ENCODE measurements at regions not wholly inside any gene's neighbourhood (a gene's known extent, or its start where the extent isn't known, plus 50 kb on each side); places are given as distances from the start of the nearest gene placed in this dataset.

- Histone ChIP-seq H3K4me1 (ENCODE audit: control insufficient read depth, insufficient read depth, low read length, poor library complexity, severe bottlenecking) (no peaks in the 10 kb centered on the region), H3K27me3 (ENCODE audit: control insufficient read depth, insufficient read depth, low read length) (no peaks in the 10 kb centered on the region), H3K27ac (ENCODE audit: insufficient read depth, low read length, poor library complexity, severe bottlenecking) (no peak overlapping the region), H3K9me3 (ENCODE audit: control insufficient read depth in 2 of 2, low read length in 2 of 2) (no peaks in the 10 kb centered on the region), H3K36me3 (ENCODE audit: control insufficient read depth, insufficient read depth, low read length) (no peaks in the 10 kb centered on the region), H3K4me3 (ENCODE audit: low read depth, low read length) (no peak overlapping the region)
- ATAC-seq (ENCODE audit: low read depth in 2 of 2) (no peak), DNase-seq (no peak)
- Mint-ChIP-seq H3K4me1 (no peaks in the 10 kb centered on the region), H3K36me3 (no peaks in the 10 kb centered on the region), H3K27ac (no peak overlapping the region), H3K27me3 (no peaks in the 10 kb centered on the region), H3K9me3 (peaks cover 0 to 2% (median 0%) of the 10 kb centered on the region in 7 donors), H3K4me3 (no peak overlapping the region)
These were observed 421.6 kb upstream of the CHST9 start for GRCh38 chr18:27606741-27607140.

DNA sequence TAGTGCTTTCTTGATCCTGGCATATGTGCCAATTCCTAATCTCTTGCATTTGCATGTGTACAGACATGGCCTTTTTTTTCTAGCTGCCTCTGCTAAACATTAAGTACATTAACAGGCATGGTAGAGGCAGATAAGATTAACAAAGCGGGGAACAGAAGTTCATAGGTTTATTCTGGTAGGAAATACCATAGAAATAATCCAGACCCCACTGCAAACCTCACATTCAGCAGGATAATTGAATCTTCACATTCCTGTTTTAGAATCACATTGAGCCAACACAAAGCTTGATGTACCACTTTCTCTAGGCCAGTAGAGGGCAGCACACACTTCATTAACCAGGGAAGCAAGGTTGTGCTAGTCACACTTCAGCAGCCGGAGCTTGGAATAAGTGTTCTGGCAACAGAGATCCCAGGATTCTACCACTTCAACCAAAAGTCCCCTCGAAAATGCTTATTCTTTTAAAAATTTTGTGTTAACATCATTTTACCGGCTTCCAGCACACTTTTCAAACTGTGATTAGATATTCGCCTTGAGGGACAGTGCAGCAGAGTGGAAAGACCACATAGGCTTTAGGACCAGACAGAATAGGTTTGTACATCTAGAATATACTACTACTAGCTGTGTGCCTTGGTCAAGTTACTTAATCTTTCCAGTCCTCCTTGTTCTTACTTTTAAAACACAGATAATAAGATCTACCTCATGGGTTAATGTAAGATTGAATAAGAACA lies 420.2 kb upstream of the CHST9 start:
- Histone ChIP-seq H3K36me3 (ENCODE audit: control insufficient read depth, insufficient read depth, low read length) (no peaks in the 10 kb centered on the region), H3K9me3 (ENCODE audit: control insufficient read depth in 2 of 2, low read length in 2 of 2) (no peaks in the 10 kb centered on the region), H3K27me3 (ENCODE audit: control insufficient read depth, insufficient read depth, low read length) (no peaks in the 10 kb centered on the region), H3K4me3 (ENCODE audit: low read depth, low read length) (no peak overlapping the region), H3K4me1 (ENCODE audit: control insufficient read depth, insufficient read depth, low read length, poor library complexity, severe bottlenecking) (no peaks in the 10 kb centered on the region), H3K27ac (ENCODE audit: insufficient read depth, low read length, poor library complexity, severe bottlenecking) (no peak overlapping the region)
- Mint-ChIP-seq H3K9me3 (peaks cover 0 to 4% (median 0%) of the 10 kb centered on the region in 7 donors), H3K4me1 (no peaks in the 10 kb centered on the region), H3K4me3 (no peak overlapping the region), H3K27ac (no peak overlapping the region), H3K36me3 (no peaks in the 10 kb centered on the region), H3K27me3 (no peaks in the 10 kb centered on the region)
- ATAC-seq (ENCODE audit: low read depth in 2 of 2) (no peak), DNase-seq (peak in 1 of 3 donors; percentile 36)

GRCh38 chr18:27604583-27604982 lies 419.5 kb upstream of the CHST9 start:
- Histone ChIP-seq H3K9me3 (ENCODE audit: control insufficient read depth in 2 of 2, low read length in 2 of 2) (no peaks in the 10 kb centered on the region), H3K27me3 (ENCODE audit: control insufficient read depth, insufficient read depth, low read length) (no peaks in the 10 kb centered on the region), H3K4me1 (ENCODE audit: control insufficient read depth, insufficient read depth, low read length, poor library complexity, severe bottlenecking) (no peaks in the 10 kb centered on the region), H3K36me3 (ENCODE audit: control insufficient read depth, insufficient read depth, low read length) (no peaks in the 10 kb centered on the region), H3K27ac (ENCODE audit: insufficient read depth, low read length, poor library complexity, severe bottlenecking) (no peak overlapping the region), H3K4me3 (ENCODE audit: low read depth, low read length) (no peak overlapping the region)
- Mint-ChIP-seq H3K27ac (no peak overlapping the region), H3K4me3 (no peak overlapping the region), H3K36me3 (no peaks in the 10 kb centered on the region), H3K27me3 (no peaks in the 10 kb centered on the region), H3K9me3 (peaks cover 0 to 4% (median 0%) of the 10 kb centered on the region in 7 donors), H3K4me1 (no peaks in the 10 kb centered on the region)
- no peak for ATAC-seq (ENCODE audit: low read depth in 2 of 2)
- no peak for DNase-seq

DNA sequence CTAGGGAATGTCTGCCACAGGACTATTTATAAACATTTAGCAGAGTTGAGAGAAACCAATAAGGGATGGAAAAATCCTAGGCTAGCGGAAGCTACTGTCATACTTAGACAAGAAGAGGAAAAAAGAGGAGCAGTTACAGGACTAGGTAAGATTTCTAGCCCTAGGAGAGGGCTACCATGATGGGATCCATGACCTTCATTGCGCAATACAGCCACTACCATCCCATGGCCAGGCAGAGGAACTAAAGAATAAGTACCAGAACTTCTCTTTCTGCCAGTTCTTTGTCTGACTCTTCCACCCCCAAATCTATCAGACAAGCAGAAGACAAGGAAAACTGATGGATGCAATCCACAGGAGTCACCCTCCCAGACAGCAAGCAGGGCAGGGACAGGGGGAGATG lies 417.0 kb upstream of the CHST9 start:
- Mint-ChIP-seq H3K4me3 (no peak overlapping the region), H3K9me3 (peaks cover 0 to 3% (median 2%) of the 10 kb centered on the region in 7 donors), H3K27ac (no peak overlapping the region), H3K27me3 (no peaks in the 10 kb centered on the region), H3K36me3 (no peaks in the 10 kb centered on the region), H3K4me1 (no peaks in the 10 kb centered on the region)
- Histone ChIP-seq H3K4me1 (ENCODE audit: control insufficient read depth, insufficient read depth, low read length, poor library complexity, severe bottlenecking) (no peaks in the 10 kb centered on the region), H3K27ac (ENCODE audit: insufficient read depth, low read length, poor library complexity, severe bottlenecking) (no peak overlapping the region), H3K27me3 (ENCODE audit: control insufficient read depth, insufficient read depth, low read length) (no peaks in the 10 kb centered on the region), H3K9me3 (ENCODE audit: control insufficient read depth in 2 of 2, low read length in 2 of 2) (no peaks in the 10 kb centered on the region), H3K4me3 (ENCODE audit: low read depth, low read length) (no peak overlapping the region), H3K36me3 (ENCODE audit: control insufficient read depth, insufficient read depth, low read length) (no peaks in the 10 kb centered on the region)
- DNase-seq (no peak), ATAC-seq (ENCODE audit: low read depth in 2 of 2) (no peak)

DNA sequence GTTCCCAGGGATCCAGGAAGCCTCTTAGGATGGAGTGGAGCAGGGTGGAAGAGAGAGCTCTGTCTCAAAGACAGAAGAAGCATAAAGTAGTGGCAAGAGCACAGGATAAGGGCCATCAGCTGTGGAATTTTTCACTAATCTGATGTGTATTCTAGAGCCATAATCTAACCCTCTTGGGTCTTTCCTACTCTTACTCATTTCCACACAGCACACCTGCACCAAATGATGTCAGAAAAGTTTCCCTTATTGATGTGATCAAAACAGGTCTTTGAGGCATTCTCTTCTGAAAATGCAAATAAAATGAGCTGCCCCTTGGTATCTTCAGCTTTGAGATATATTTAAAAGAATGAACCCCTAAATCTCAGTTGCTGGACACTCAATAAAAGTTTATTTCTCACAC lies 415.1 kb upstream of the CHST9 start:
- no peaks in the 10 kb centered on the region for H3K36me3 ChIP-seq (ENCODE audit: control insufficient read depth, insufficient read depth, low read length)
- H3K27ac ChIP-seq (ENCODE audit: insufficient read depth, low read length, poor library complexity, severe bottlenecking): no peak overlapping the region
- H3K27me3 ChIP-seq (ENCODE audit: control insufficient read depth, insufficient read depth, low read length): no peaks in the 10 kb centered on the region
- no peaks in the 10 kb centered on the region for H3K4me1 ChIP-seq (ENCODE audit: control insufficient read depth, insufficient read depth, low read length, poor library complexity, severe bottlenecking)
- DNase-seq (no peak), ATAC-seq (ENCODE audit: low read depth in 2 of 2) (no peak)
- Mint-ChIP-seq H3K27ac (peak overlapping the region in 1 of 3 donors; percentile 45), H3K9me3 (peaks cover 0 to 4% (median 2%) of the 10 kb centered on the region in 7 donors), H3K4me1 (no peaks in the 10 kb centered on the region), H3K36me3 (no peaks in the 10 kb centered on the region), H3K27me3 (no peaks in the 10 kb centered on the region), H3K4me3 (no peak overlapping the region)
- no peak overlapping the region for H3K4me3 ChIP-seq (ENCODE audit: low read depth, low read length)
- H3K9me3 ChIP-seq (ENCODE audit: control insufficient read depth in 2 of 2, low read length in 2 of 2): no peaks in the 10 kb centered on the region

- Mint-ChIP-seq H3K36me3 (no peaks in the 10 kb centered on the region), H3K9me3 (peaks cover 0 to 9% (median 2%) of the 10 kb centered on the region in 7 donors), H3K27me3 (no peaks in the 10 kb centered on the region), H3K27ac (no peak overlapping the region), H3K4me1 (no peaks in the 10 kb centered on the region), H3K4me3 (no peak overlapping the region)
- no peak overlapping the region for H3K27ac ChIP-seq (ENCODE audit: insufficient read depth, low read length, poor library complexity, severe bottlenecking)
- no peak overlapping the region for H3K4me3 ChIP-seq (ENCODE audit: low read depth, low read length)
- H3K36me3 ChIP-seq (ENCODE audit: control insufficient read depth, insufficient read depth, low read length): no peaks in the 10 kb centered on the region
- H3K27me3 ChIP-seq (ENCODE audit: control insufficient read depth, insufficient read depth, low read length): no peaks in the 10 kb centered on the region
- DNase-seq: peak in 1 of 3 donors; percentile 25
- no peaks in the 10 kb centered on the region for H3K4me1 ChIP-seq (ENCODE audit: control insufficient read depth, insufficient read depth, low read length, poor library complexity, severe bottlenecking)
- H3K9me3 ChIP-seq (ENCODE audit: control insufficient read depth in 2 of 2, low read length in 2 of 2): no peaks in the 10 kb centered on the region
- no peak for ATAC-seq (ENCODE audit: low read depth in 2 of 2)
These were observed 414.2 kb upstream of the CHST9 start for GRCh38 chr18:27599202-27599829.

GRCh38 chr18:27595113-27595838 lies 410.2 kb upstream of the CHST9 start:
- Histone ChIP-seq H3K27me3 (ENCODE audit: control insufficient read depth, insufficient read depth, low read length) (no peaks in the 10 kb centered on the region), H3K9me3 (ENCODE audit: control insufficient read depth in 2 of 2, low read length in 2 of 2) (no peaks in the 10 kb centered on the region), H3K4me3 (ENCODE audit: low read depth, low read length) (no peak overlapping the region), H3K36me3 (ENCODE audit: control insufficient read depth, insufficient read depth, low read length) (no peaks in the 10 kb centered on the region), H3K27ac (ENCODE audit: insufficient read depth, low read length, poor library complexity, severe bottlenecking) (no peak overlapping the region), H3K4me1 (ENCODE audit: control insufficient read depth, insufficient read depth, low read length, poor library complexity, severe bottlenecking) (no peaks in the 10 kb centered on the region)
- no peak for ATAC-seq (ENCODE audit: low read depth in 2 of 2)
- Mint-ChIP-seq H3K4me3 (no peak overlapping the region), H3K36me3 (no peaks in the 10 kb centered on the region), H3K9me3 (peaks cover 0 to 14% (median 5%) of the 10 kb centered on the region in 7 donors), H3K4me1 (no peaks in the 10 kb centered on the region), H3K27ac (no peak overlapping the region), H3K27me3 (no peaks in the 10 kb centered on the region)
- DNase-seq: no peak
